A549 (cell line): ENCODE measurements at regions not wholly inside any gene's neighbourhood (a gene's known extent, or its start where the extent isn't known, plus 50 kb on each side); places are given as distances from the start of the nearest gene placed in this dataset.

Experiments
- CTCF ChIP-seq: fragments of >200 bp; sonication (Bioruptor Twin); formaldehyde crosslinking; IDR thresholded peaks from 3 replicates; pipeline ENCODE4 v1.5.1; 2016
- EP300 ChIP-seq, 2 experiments: fragments of >200 bp; sonication (Bioruptor Twin); formaldehyde crosslinking; IDR thresholded peaks; 2 replicates in 1 of 2; 3 replicates in 1 of 2; pipeline ENCODE4 v1.6.1; 2016 to 2017
- GATA3 ChIP-seq: IDR thresholded peaks from 2 replicates; pipeline ENCODE4 v1.6.1; 2012; ENCODE audit warnings: borderline replicate concordance
- HOXB13 ChIP-seq: fragments of 250-450 bp; sonication (Bioruptor Pico); IDR thresholded peaks from 2 replicates; pipeline ENCODE4 v1.5.0; 2020; ENCODE audit warnings: low read depth, mild to moderate bottlenecking, moderate library complexity
- KDM5A ChIP-seq: fragments of 200-600 bp; sonication (generic); IDR thresholded peaks from 2 replicates; pipeline ENCODE4 v1.6.1; 2016; ENCODE audit warnings: antibody characterized with exemption, mild to moderate bottlenecking
- MAFK ChIP-seq: fragments of 450-650 bp; IDR thresholded peaks from 2 replicates; pipeline ENCODE4 v1.6.1; 2014; ENCODE audit not compliant: partially characterized antibody
- MAZ ChIP-seq: fragments of 150-350 bp; IDR thresholded peaks from 2 replicates; pipeline ENCODE4 v1.6.1; 2014; ENCODE audit warnings: antibody characterized with exemption, low read depth, low read length, borderline replicate concordance
- MYC ChIP-seq: IDR thresholded peaks from 2 replicates; pipeline ENCODE4 v1.6.1; 2012; ENCODE audit warnings: mild to moderate bottlenecking, inconsistent platforms, low read length, improper control_type of control experiment, borderline replicate concordance
- PHF8 ChIP-seq: fragments of 200-600 bp; sonication (generic); IDR thresholded peaks from 2 replicates; pipeline ENCODE4 v1.6.1; 2016; ENCODE audit warnings: low read depth, mild to moderate bottlenecking, antibody characterized with exemption, moderate library complexity, borderline replicate concordance
- REST ChIP-seq: fragments of 200-600 bp; sonication (generic); IDR thresholded peaks from 2 replicates; pipeline ENCODE4 v1.6.1; 2016; ENCODE audit warnings: antibody characterized with exemption, mild to moderate bottlenecking, moderate library complexity
- RFX5 ChIP-seq: fragments of 450-650 bp; IDR thresholded peaks from 2 replicates; pipeline ENCODE4 v1.7.1; 2014; ENCODE audit warnings: antibody characterized with exemption, mild to moderate bottlenecking, moderate library complexity
- SMC3 ChIP-seq: fragments of >200 bp; sonication (Bioruptor Twin); formaldehyde crosslinking; IDR thresholded peaks from 3 replicates; pipeline ENCODE4 v1.6.1; 2018; ENCODE audit warnings: inconsistent platforms
- SREBF2 ChIP-seq: fragments of 450-650 bp; IDR thresholded peaks from 2 replicates; pipeline ENCODE4 v1.6.1; 2014; ENCODE audit warnings: mild to moderate bottlenecking, moderate library complexity

GRCh38 chr20:43320536-43320935 is 130.8 kb upstream of the PTPRT start:
- no peak for TF ChIP-seq CTCF
- TF ChIP-seq EP300 (IDR thresholded peaks at IDR 0.05), result no peak
- peak; percentile 73 for TF ChIP-seq REST
- no peak for TF ChIP-seq GATA3
- no peak for TF ChIP-seq MAZ
- no peak for TF ChIP-seq MAFK
- TF ChIP-seq SREBF2, result no peak
- TF ChIP-seq KDM5A, result no peak
- TF ChIP-seq MYC, result no peak
- TF ChIP-seq RFX5, result no peak
- no peak for TF ChIP-seq PHF8
- no peak for TF ChIP-seq SMC3
- no peak for TF ChIP-seq HOXB13 (CRISPR knock-in tag)
